Spleen (tissue), 11 donors: ENCODE measurements at regions not wholly inside any gene's neighbourhood (a gene's known extent, or its start where the extent isn't known, plus 50 kb on each side); places are given as distances from the start of the nearest gene placed in this dataset.

Experiments
- DNase-seq: peaks from one replicate; pipeline ENCODE4 v3.0.0-alpha.2; 2020
- H3K27ac ChIP-seq, 8 donors: fragments of 200-600 bp; sonication (generic) in 7 of 8; 1 replicate in 4 of 8; 2 replicates in 4 of 8; pipeline versions ENCODE4 v1.5.0 to v1.8.0; 2016 to 2021; ENCODE audit warnings: inconsistent platforms in 4 of 8, mild to moderate bottlenecking in 4 of 8, moderate library complexity in 1 of 8
- H3K27me3 ChIP-seq, 7 donors: fragments of 200-600 bp; sonication (generic) in 6 of 7; replicated peaks in 1 of 7; 1 replicate in 4 of 7; 2 replicates in 3 of 7; pipeline versions ENCODE4 v1.5.0 to v1.8.0; 2016 to 2021; ENCODE audit warnings: inconsistent platforms in 3 of 7, mild to moderate bottlenecking in 1 of 7
- H3K36me3 ChIP-seq, 6 donors: fragments of 200-600 bp; sonication (generic) in 5 of 6; 1 replicate in 4 of 6; 2 replicates in 2 of 6; pipeline versions ENCODE4 v1.5.0 to v1.8.0; 2016 to 2021; ENCODE audit warnings: inconsistent platforms in 2 of 6
- H3K4me1 ChIP-seq, 6 donors: fragments of 200-600 bp; sonication (generic) in 5 of 6; 1 replicate in 3 of 6; 2 replicates in 3 of 6; pipeline versions ENCODE4 v1.5.0 to v1.8.0; 2016 to 2021; ENCODE audit warnings: inconsistent platforms in 3 of 6
- H3K4me3 ChIP-seq, 8 donors: fragments of 200-600 bp; sonication (generic) in 7 of 8; 1 replicate in 4 of 8; 2 replicates in 4 of 8; pipeline versions ENCODE4 v1.5.0 to v1.8.0; 2016 to 2021; ENCODE audit warnings: inconsistent platforms in 4 of 8, mild to moderate bottlenecking in 4 of 8, moderate library complexity in 2 of 8
- H3K9me3 ChIP-seq, 8 donors: fragments of 200-600 bp; sonication (generic) in 7 of 8; 1 replicate in 4 of 8; 2 replicates in 4 of 8; pipeline versions ENCODE4 v1.5.0 to v1.8.0; 2016 to 2021; ENCODE audit warnings: inconsistent platforms in 4 of 8
- POLR2A ChIP-seq, 3 donors: fragments of 450-650 bp; IDR thresholded peaks; one replicate each; pipeline ENCODE4 v1.5.1; 2017; ENCODE audit warnings: antibody characterized with exemption in 3 of 3, mild to moderate bottlenecking in 1 of 3
- POLR2AphosphoS5 ChIP-seq, 3 donors: sonication (generic); formaldehyde crosslinking; IDR thresholded peaks; one replicate each; pipeline ENCODE4 v1.5.1; 2017; ENCODE audit warnings: antibody characterized with exemption in 3 of 3
- WGBS, 5 donors: extraction: QIAGEN DNeasy Blood & Tissue Kit in 3 of 5; methylation state at CpG; one replicate each; pipeline versions ENCODE4 v1.1.5 to v1.1.7; 2013 to 2018; 5-methylcytosine and 5-hydroxymethylcytosine counted together
- intact Hi-C: fragments of 100-400 bp; cut with DNase I; formaldehyde crosslinking; loops from one replicate; pipeline ENCODE4 v1.15.0; 2023; ENCODE audit warnings: low total_unique reads
- TF ChIP-seq, protein P1 (sequence below), 11 experiments: fragments of 200-600 bp in 7 of 11; fragments of 450-650 bp in 4 of 11; sonication (generic) in 4 of 11; IDR thresholded peaks in 8 of 11; conservative IDR thresholded peaks in 3 of 11; 1 replicate in 7 of 11; 2 replicates in 4 of 11; pipeline versions ENCODE4 v1.4.0 to v1.8.0; 2016 to 2021; ENCODE audit warnings: antibody characterized with exemption in 11 of 11, inconsistent platforms in 4 of 11, mild to moderate bottlenecking in 1 of 11
- donor health status: healthy with polysubstance abuse.
- donor health status: DM: no; HTN: no; CAD: no; lungs with moderate emphysema.
- donor health status: DM: no; HTN: no; CAD: no.
- donor health status: Bipolar disorder and iron deficiency.
- donor health status: healthy.
- donor health status: DM: no; HTN: no; CAD: no.
- donor health status: DM: yes; HTN: yes; CAD: no.

DNA sequence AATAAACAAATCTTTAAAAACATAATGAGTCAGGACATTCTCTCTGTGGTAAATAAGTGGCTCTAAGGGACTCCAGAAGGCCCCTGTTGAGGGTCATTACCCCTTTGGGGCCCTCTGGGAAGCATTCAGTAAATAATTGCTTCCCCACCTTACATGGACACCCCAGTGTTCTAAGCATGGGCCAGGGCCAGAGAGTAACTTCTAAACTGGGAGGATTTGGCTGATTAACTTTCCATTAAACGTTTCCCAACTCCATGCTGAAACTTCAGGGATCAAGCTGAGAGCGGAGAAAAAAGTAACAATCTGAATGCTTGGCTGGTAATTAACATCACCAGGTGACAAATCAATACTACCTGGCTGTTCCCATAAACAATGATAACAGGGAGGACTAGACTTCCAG is 783.9 kb upstream of the LRRC4C start:
- Histone ChIP-seq H3K36me3 (no peaks in the 10 kb centered on the region), H3K4me3 (no peak overlapping the region), H3K27ac (no peak overlapping the region), H3K4me1 (no peaks in the 10 kb centered on the region), H3K9me3 (peaks cover 0 to 2% (median 0%) of the 10 kb centered on the region in 8 donors), H3K27me3 (no peaks in the 10 kb centered on the region)
- TF ChIP-seq POLR2A (IDR thresholded peaks at IDR 0.05) (no peak), POLR2AphosphoS5 (IDR thresholded peaks at IDR 0.05) (no peak)
- TF ChIP-seq, protein P1, sequence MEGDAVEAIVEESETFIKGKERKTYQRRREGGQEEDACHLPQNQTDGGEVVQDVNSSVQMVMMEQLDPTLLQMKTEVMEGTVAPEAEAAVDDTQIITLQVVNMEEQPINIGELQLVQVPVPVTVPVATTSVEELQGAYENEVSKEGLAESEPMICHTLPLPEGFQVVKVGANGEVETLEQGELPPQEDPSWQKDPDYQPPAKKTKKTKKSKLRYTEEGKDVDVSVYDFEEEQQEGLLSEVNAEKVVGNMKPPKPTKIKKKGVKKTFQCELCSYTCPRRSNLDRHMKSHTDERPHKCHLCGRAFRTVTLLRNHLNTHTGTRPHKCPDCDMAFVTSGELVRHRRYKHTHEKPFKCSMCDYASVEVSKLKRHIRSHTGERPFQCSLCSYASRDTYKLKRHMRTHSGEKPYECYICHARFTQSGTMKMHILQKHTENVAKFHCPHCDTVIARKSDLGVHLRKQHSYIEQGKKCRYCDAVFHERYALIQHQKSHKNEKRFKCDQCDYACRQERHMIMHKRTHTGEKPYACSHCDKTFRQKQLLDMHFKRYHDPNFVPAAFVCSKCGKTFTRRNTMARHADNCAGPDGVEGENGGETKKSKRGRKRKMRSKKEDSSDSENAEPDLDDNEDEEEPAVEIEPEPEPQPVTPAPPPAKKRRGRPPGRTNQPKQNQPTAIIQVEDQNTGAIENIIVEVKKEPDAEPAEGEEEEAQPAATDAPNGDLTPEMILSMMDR (IDR thresholded peaks at IDR 0.05 in 8 of 11, conservative IDR thresholded peaks at IDR 0.05 in 3 of 11) = no peak
- 66 to 85% (median 73%) methylated on average over 2 of the region's 2 CpGs for WGBS, 5 donors
- intact Hi-C loops = no loop called here
- DNase-seq = no peak

DNA sequence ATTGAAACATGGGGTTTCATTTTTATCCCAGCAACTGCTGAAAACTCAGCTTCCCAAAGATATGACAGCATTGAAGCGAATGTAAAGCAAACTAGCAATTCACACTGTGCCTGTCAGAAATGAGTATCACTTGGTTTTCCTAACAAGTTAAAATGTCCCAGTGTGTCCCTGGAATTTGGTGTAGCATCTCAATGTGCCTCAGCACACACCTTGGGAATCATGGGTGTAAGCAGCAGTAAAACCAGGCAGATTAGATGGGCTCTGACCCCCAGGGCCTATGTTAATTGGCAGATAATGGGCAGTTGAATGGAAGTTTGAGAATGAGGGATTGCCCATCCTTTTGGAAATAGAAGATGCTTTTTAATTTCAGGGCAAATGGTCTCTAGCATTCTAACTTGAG is 784.9 kb upstream of the LRRC4C start:
- DNase-seq = no peak
- H3K4me3 ChIP-seq = no peak overlapping the region
- H3K27me3 ChIP-seq = no peaks in the 10 kb centered on the region
- H3K4me1 ChIP-seq = no peaks in the 10 kb centered on the region
- WGBS, 5 donors = 77 to 89% (median 84%) methylated on average over 1 of the region's 1 CpG
- no peaks in the 10 kb centered on the region for H3K36me3 ChIP-seq
- H3K9me3 ChIP-seq = peaks cover 0 to 6% (median 0%) of the 10 kb centered on the region in 8 donors
- TF ChIP-seq, protein P1 (IDR thresholded peaks at IDR 0.05 in 8 of 11, conservative IDR thresholded peaks at IDR 0.05 in 3 of 11) = no peak
- TF ChIP-seq POLR2AphosphoS5 (IDR thresholded peaks at IDR 0.05) (no peak), POLR2A (IDR thresholded peaks at IDR 0.05) (no peak)
- no peak overlapping the region for H3K27ac ChIP-seq
- intact Hi-C loops = no loop called here

DNA sequence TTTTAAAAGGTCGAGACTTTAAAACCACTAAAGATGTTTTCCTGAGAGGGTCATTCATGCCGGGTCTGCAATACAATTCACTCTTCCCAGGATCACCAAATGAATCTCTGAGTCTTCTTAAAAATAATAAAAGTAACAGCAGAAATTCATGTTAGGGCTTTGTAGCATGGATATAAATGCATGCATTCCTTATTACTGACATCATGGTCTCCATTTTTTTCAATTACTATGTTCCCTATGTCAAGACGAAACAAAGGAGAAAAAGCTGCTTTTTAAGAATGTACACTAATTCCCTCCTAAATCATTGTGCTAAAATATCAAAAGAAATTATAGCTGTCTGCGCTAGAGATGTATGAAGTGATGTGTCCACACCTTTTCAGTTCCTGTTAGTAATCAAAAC is 789.9 kb upstream of the LRRC4C start:
- no peak overlapping the region for H3K27ac ChIP-seq
- no peaks in the 10 kb centered on the region for H3K36me3 ChIP-seq
- no peaks in the 10 kb centered on the region for H3K4me1 ChIP-seq
- H3K9me3 ChIP-seq = peaks cover 0 to 16% (median 6%) of the 10 kb centered on the region in 8 donors
- H3K27me3 ChIP-seq = no peaks in the 10 kb centered on the region
- WGBS, 5 donors = 77 to 85% (median 81%) methylated on average over 4 of the region's 4 CpGs
- intact Hi-C loops = no loop called here
- no peak for DNase-seq
- no peak overlapping the region for H3K4me3 ChIP-seq
- TF ChIP-seq, protein P1 (IDR thresholded peaks at IDR 0.05 in 8 of 11, conservative IDR thresholded peaks at IDR 0.05 in 3 of 11) = no peak
- TF ChIP-seq POLR2A (IDR thresholded peaks at IDR 0.05) (no peak), POLR2AphosphoS5 (IDR thresholded peaks at IDR 0.05) (no peak)

DNA sequence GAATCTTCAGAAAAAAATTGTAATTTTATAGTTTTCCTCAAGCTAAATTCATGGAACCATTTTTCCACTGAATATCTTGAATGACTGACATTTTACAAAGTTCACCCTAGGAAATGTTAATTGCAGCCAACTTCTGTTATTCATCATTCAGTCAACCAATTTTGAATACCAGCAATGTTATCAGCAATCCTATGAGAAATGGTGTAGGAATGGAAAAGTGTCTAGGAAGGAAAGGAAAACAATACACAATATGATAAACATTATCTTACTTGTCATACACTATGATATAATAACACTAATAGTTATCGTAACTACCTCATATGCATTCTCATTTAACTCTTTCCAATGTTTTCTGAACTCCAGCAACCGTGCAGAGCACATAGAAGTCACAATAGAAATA is 790.5 kb upstream of the LRRC4C start:
- TF ChIP-seq, protein P1 (IDR thresholded peaks at IDR 0.05 in 8 of 11, conservative IDR thresholded peaks at IDR 0.05 in 3 of 11) = no peak
- 68 to 80% (median 73%) methylated on average over 2 of the region's 2 CpGs for WGBS, 5 donors
- intact Hi-C loops = no loop called here

More for the DNA sequence above, 790.5 kb upstream of the LRRC4C start:
- H3K27me3 ChIP-seq = no peaks in the 10 kb centered on the region
- no peak overlapping the region for H3K4me3 ChIP-seq
- DNase-seq = no peak
- no peaks in the 10 kb centered on the region for H3K36me3 ChIP-seq
- H3K4me1 ChIP-seq = no peaks in the 10 kb centered on the region
- no peak overlapping the region for H3K27ac ChIP-seq
- H3K9me3 ChIP-seq = peaks cover 0 to 18% (median 6%) of the 10 kb centered on the region in 8 donors
